ENCODE measurements at regions not wholly inside any gene's neighbourhood (a gene's known extent, or its start where the extent isn't known, plus 50 kb on each side); places are given as distances from the start of the nearest gene placed in this dataset.

DNA sequence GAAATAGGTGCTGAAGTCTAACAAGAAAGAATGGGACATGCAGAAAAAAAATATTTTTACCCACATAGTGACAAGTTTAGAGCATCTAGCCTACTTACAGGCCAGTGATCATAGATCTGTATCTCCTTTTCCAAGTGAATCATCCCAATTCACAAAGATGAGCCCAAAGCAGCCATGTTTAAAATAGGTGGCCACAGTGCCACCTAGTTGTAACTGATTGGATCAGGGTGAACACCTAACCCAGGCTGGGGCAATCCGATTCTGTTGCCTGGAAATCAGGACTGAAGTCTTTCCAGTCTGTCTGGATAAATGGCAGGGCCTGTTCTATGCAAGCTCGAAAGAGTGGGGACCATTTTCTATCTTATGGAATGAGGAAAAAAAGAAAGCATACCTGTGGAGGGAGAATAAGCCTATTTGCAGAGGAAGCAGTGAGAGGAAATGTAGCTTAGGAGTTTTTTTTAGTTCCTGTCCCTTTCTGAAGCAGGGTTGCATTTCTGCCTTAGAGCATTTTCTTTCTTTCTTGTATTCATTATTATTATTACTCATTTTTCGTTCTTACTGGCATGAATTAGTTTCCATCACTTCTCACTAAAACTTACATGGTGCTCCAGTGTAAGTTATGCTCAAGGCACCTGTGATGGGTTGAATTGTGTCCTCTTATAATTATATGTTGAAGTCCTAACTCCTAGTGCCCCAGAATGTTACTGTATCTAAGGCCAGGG, 113.2 kb upstream of the RAG2 start:
- no peak for DNase-seq (ENCODE audit: low read depth in 1 of 2, low spot score in 1 of 2)
